SKM-1 (cell line): ENCODE measurements at regions not wholly inside any gene's neighbourhood (a gene's known extent, or its start where the extent isn't known, plus 50 kb on each side); places are given as distances from the start of the nearest gene placed in this dataset.

Source experiments
- DNase-seq: peaks from one replicate; lab custom pipeline; 2025; ENCODE audit not compliant: unreplicated experiment; lab: John Stamatoyannopoulos, UW

GRCh38 chr17:71302721-71303549 lies 817.9 kb upstream of the SOX9 start:
- DNase-seq: no peak

DNA sequence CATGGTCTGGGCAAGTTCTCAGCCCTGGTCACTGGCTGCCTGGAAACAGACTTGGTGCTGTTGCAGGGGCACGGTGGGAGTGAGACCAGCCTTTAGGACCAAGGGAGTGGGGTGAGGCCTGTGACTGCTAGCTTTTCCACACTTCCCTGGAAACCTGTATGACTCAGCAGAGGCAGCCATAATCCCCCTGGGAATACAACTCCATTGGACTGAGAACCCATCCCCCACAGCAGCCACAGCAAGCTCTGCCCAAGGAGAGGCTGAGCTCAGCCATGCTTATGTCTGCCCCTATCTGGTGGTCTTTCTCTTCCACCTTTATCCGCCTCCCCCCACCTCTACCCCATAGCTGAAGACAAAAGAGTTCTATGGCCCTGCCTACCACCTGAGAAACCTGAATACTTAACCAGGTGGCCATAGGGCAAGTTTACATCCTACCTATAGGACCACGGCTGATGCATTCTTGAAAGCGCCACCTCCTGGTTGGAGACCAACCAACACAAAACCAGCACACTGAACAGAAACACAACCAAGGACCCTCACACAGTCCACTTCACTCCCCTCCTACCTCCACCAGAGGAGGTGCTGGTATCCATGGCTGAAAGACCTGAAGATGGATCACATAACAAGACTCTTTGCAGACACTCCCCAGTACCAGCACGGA lies 816.2 kb upstream of the SOX9 start:
- DNase-seq: no peak

GRCh38 chr17:71313866-71314265 lies 807.0 kb upstream of the SOX9 start:
- DNase-seq: no peak

DNA sequence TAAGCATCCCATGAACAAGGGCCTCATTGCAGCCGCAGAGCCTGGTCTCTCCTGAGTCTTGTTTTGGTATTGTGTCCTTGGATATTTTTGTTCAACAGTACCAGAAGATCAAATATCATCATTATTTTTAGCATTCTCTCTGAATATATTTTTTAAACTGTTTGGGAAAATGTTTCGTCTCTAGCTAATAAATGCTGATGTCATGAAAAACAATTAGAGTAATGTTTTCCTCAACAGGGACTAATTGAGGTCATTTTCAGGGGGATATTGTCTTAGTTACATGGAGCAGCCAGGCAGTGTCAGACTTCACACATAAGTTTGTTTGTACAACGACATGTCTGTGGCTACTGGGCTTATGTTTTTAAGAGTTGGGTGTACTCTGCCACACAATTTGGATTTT lies 805.3 kb upstream of the SOX9 start:
- no peak for DNase-seq

GRCh38 chr17:71316176-71316897 lies 804.5 kb upstream of the SOX9 start:
- no peak for DNase-seq

DNA sequence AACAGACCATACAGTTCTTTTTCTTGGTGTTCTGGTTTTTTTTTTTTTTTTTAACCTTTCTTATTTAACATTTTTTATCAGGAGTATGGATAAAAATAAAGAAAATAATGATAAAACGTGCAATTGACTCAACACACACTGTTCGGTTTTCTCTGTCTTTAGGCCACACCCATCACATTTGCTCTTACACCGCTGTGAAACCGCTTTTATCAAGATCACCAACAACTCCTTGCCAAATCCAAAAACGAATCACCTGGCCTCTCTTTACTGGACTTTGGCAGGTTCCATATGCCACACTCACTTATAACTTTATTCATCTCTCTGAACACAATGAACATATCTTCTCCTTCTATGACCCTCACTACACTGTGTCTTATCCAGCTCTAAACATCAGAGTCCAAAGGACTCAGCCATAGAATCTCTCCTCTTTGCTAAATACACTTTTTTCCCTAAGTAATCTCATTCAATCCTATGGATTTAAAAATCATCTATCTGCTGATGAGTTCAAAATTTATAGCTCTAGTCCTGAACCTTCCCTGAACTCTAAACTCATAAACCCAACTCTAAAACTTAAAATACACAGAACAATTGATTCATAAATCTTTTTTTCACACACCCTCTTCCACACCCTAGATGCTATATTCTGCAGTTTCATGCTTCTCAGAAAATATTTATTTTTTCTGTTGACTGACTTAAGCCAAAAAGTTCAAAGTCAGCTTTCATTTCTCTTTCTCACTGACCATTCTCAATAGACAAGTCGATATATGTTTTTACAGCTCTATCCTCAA lies 800.6 kb upstream of the SOX9 start:
- DNase-seq: no peak

GRCh38 chr17:71325117-71325516 lies 795.7 kb upstream of the SOX9 start:
- no peak for DNase-seq

DNA sequence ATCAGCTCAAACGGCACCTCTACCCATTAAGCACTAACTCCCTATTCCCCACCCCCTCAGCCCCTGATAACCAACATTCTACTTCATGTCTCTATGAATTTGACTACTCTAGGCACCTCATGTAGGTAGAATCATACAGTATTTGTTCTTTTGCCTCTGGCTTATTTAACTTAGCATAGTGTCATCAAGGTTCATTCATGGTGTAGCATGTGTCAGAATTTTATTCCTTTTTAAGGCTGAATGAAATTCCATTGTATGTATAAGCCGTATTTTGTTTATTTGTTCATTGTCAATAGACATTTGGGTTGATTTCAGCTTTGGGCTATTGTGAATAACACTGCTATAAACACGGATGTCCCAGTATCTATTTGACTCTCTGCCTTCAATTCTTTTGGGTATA lies 794.9 kb upstream of the SOX9 start:
- DNase-seq: no peak

DNA sequence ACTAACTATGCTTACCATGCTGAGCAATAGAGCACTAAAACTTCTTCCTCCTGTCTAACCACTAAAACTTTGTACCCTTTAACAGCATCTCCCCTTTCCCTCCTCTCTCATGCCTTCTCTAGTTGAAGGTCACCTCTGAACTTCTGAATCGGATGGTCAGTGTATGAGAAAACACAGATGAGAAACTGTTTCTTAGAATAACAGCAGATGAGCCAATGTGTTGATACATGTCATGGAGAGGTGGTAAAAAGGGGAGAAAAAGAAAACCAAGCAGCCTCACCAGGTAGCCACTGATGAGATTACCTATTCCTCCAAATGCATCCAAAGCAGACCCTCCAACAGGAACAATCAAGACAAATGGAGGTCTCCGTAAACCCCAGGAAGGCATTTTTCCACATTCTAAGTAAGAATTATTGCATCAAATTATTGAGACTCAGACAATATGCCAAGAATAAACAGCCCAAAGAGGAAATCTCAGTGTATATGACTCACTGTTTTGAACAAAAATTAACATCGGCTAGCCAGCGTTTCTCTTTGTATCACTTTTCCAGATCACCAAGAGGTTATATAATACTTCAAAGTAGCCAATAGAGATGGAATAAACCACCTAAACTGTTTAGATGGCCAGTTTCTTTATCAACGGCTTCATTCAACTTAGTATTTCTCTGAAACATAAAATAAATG lies 793.3 kb upstream of the SOX9 start:
- DNase-seq: no peak

DNA sequence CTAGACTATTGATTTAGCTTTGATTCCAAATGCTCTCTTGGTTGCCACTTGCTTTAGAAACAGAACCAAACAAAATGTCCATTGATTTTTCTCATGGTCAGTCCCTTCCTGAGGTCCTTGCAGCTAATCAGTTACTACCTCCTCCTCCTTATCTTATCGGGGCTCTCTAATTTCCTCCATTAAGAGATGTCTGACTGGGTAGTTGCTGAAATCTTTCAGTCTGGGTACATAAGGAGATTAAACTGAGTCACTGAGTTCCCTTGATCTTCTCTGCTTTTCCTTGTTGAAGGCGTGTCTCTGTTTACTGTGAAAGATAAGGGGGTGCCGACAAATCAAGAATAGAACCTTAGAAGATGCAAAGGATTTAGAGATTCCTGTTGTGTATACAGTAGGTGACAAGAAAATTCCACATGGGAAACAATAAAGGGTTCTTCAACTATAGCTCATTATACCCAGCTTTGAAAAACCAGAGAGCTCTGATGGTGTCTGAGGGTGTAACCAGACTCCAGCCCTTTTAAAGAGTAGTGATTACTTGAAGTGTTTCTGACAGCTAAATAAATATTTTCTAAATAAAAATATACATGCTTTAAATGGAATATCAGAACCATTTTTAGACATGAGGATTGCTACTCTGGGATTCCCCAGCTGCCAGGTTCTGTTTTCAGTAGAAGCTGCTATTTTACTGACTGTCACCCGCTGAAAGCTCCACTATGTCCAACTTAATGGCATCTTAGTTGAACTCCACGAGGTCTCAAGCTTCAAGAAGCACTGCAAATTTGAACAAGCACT lies 791.3 kb upstream of the SOX9 start:
- DNase-seq: no peak

GRCh38 chr17:71330099-71330375 lies 790.8 kb upstream of the SOX9 start:
- no peak for DNase-seq

GRCh38 chr17:71331754-71332325 lies 789.0 kb upstream of the SOX9 start:
- DNase-seq: no peak

DNA sequence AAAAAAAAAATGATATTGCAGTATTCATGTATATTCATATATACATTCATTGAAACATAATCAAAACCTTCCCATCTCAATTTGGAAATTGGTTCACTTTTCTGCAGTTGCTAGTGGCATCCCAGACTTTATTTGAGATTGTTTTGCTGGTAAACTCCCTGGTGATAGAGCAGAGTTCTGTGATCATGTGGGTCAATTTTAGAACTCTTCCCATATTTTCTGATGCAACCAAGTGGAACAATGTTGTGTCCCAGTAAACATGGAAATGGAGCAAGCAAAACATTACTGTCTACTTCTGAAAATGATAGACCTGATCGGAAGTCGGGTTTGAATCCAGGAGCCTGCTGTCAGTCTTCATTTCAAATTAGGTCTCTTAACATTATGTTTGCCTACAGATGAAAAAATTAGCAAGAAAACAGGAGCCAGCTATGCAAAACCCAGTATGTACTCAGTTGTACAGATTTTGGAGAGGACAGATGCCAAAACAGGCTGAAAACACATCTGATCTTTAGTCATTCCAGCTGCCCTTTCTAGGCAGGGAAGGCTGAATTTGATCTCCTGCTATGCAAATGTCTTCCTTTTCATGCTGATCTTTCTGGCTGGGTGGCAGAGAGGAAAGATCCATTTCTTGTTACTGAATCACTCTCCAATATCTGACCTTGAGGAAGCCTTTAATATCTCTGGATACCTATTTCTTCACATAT lies 786.6 kb upstream of the SOX9 start:
- no peak for DNase-seq

DNA sequence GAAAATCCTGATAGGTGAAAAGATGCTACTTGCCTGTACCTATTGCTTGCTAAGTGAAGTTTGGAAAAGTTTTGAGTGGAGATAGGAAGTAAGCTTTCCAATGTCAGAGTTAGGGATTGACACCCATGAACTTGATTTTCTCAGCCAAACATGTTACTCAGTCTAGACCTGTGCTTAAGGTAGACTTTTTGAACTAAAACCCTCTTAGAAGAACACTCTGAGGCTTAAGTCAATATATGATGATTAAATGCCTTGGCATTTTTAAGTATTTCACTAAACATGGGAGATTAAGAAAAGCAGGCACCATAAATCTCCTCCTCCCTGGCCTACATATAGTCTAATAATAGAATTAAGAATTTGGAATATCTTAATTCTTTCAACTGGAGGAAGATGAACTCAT lies 785.6 kb upstream of the SOX9 start:
- no peak for DNase-seq

DNA sequence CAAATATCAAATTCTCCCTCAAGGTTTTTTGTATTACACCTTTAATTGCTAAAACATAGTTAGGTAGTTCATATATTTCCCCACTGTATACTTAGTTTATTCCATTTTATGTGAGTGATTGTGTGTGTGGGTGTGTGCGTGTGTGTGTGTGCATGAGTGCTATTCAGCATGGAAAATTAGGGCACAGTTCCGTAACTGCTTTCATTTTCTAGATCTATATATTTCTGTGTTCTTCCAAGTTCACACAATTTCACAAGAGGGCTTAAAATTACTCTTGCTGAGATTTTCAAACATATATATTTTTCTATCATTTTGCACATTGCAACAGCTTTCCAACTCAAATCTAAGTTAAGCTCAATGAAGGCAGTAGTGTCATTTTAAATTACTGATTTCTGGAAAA lies 782.9 kb upstream of the SOX9 start:
- no peak for DNase-seq

GRCh38 chr17:71338396-71338795 lies 782.4 kb upstream of the SOX9 start:
- no peak for DNase-seq

GRCh38 chr17:71339206-71339605 lies 781.6 kb upstream of the SOX9 start:
- DNase-seq: no peak

DNA sequence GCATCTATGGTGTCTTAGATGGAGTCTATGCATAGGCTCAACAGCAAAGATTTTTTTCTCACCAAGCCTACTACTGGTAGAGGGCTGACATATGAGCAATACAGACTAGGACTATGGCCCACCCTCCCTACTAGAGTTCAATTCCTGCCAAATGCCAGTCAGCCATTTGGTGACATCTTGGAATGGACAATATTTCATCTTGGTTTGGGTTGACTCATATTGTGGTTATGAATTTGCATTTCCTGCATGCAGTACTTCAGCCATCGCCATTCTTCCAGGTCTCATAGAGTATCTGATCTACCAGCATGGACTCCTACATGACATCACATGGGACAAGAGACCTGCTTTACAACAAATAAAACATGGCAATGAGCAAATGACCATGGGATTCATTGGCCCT lies 778.1 kb upstream of the SOX9 start:
- DNase-seq: no peak

DNA sequence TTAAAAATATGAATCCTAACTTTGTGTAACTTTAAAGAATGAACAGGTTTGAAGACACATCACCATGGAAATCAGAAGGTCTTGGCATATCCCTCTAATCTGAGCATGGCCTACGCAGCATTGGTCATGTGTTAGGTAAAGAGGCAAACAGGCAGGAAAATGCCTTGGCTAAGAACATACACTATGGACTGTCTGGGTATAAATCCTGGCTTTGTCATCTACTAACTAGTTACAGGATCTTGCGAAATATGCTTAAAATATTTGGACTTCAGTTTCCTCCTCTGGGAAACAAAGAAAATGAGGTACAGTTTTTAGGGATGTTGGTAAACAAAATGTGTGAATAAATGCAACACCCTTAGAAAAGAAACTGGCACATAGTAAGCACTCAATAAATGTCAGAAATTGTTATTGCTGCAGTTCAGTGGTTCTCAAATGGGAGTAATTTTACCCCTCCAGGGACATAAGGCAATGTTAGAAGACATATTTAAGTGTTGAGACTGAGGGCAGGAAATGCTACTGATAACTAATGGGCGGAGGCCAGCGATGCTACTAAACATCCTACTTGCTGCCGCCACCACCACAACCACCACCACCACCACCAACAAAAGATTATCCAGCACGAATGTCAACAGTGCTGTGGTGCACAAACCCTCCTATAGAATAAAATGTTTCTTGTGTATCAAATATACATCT lies 770.8 kb upstream of the SOX9 start:
- DNase-seq: no peak
